Hypothalamus (tissue), 51 donors: ENCODE measurements at regions not wholly inside any gene's neighbourhood (a gene's known extent, or its start where the extent isn't known, plus 50 kb on each side); places are given as distances from the start of the nearest gene placed in this dataset.
"Not testable (repeated sequence)": the region's sequence is repeated elsewhere in the genome, so short reads cannot be mapped to it uniquely, and the experiment has no call there.

Experiments used
- DNase-seq, 51 donors: peaks; one replicate each; lab custom pipeline; 2025; lab: John Stamatoyannopoulos, UW

GRCh38 chr3:36175916-36176461, 204.3 kb upstream of the STAC start:
- DNase-seq, result no peak

- DNase-seq, result no peak
These were observed 202.3 kb upstream of the STAC start for GRCh38 chr3:36178018-36178417.

- no peak for DNase-seq
These were observed 198.3 kb upstream of the STAC start for GRCh38 chr3:36182024-36182423.

GRCh38 chr3:36187197-36187596, 193.1 kb upstream of the STAC start:
- DNase-seq, result not testable (repeated sequence)

- no peak for DNase-seq
These were observed 187.4 kb upstream of the STAC start for GRCh38 chr3:36192901-36193300.

- no peak for DNase-seq
These were observed 186.9 kb upstream of the STAC start for GRCh38 chr3:36193448-36193847.

GRCh38 chr3:36196058-36196457, 184.2 kb upstream of the STAC start:
- no peak for DNase-seq

GRCh38 chr3:36197151-36197550, 183.2 kb upstream of the STAC start:
- DNase-seq, result no peak

- DNase-seq, result no peak
These were observed 178.8 kb upstream of the STAC start for GRCh38 chr3:36201546-36201945.

- no peak for DNase-seq
These were observed 173.2 kb upstream of the STAC start for GRCh38 chr3:36206956-36207580.

GRCh38 chr3:36210840-36211651, 169.3 kb upstream of the STAC start:
- no peak for DNase-seq

- no peak for DNase-seq
These were observed 168.7 kb upstream of the STAC start for GRCh38 chr3:36211652-36211999.

- DNase-seq, result no peak
These were observed 168.1 kb upstream of the STAC start for GRCh38 chr3:36212251-36212650.

GRCh38 chr3:36214460-36214859, 165.8 kb upstream of the STAC start:
- DNase-seq, result no peak

GRCh38 chr3:36215241-36215640, 165.1 kb upstream of the STAC start:
- no peak for DNase-seq

GRCh38 chr3:36219398-36219797, 160.9 kb upstream of the STAC start:
- DNase-seq, result no peak

- no peak for DNase-seq
These were observed 160.1 kb upstream of the STAC start for GRCh38 chr3:36220173-36220572.

GRCh38 chr3:36221975-36222374, 158.3 kb upstream of the STAC start:
- DNase-seq, result no peak

GRCh38 chr3:36227980-36228379, 152.3 kb upstream of the STAC start:
- no peak for DNase-seq

GRCh38 chr3:36229496-36229895, 150.8 kb upstream of the STAC start:
- DNase-seq, result no peak

- no peak for DNase-seq
These were observed 147.4 kb upstream of the STAC start for GRCh38 chr3:36232797-36233489.

GRCh38 chr3:36244728-36245127, 135.6 kb upstream of the STAC start:
- DNase-seq, result no peak
